Liver (tissue), 3 donors: ENCODE measurements at regions not wholly inside any gene's neighbourhood (a gene's known extent, or its start where the extent isn't known, plus 50 kb on each side); places are given as distances from the start of the nearest gene placed in this dataset.

Experiments used
- EGR1 ChIP-seq, 2 donors: IDR thresholded peaks; 2 replicates each; pipeline ENCODE4 v1.6.1; 2016 to 2018; ENCODE audit warnings: antibody characterized with exemption in 2 of 2, low read depth in 2 of 2
- FOXA1 ChIP-seq: IDR thresholded peaks from 2 replicates; pipeline ENCODE4 v1.6.1; 2016; ENCODE audit warnings: antibody characterized with exemption
- GABPA ChIP-seq, 2 donors: IDR thresholded peaks in 1 of 2; conservative IDR thresholded peaks in 1 of 2; 2 replicates each; pipeline ENCODE4 v1.6.1; 2016; ENCODE audit warnings: antibody characterized with exemption in 2 of 2, mild to moderate bottlenecking in 1 of 2, moderate library complexity in 1 of 2
- HNF4A ChIP-seq, 2 donors: conservative IDR thresholded peaks; 2 replicates each; pipeline ENCODE4 v1.6.1; 2016; ENCODE audit warnings: antibody characterized with exemption in 2 of 2, mild to moderate bottlenecking in 2 of 2
- JUND ChIP-seq, 2 donors: IDR thresholded peaks; 2 replicates each; pipeline ENCODE4 v1.6.1; 2016; ENCODE audit warnings: antibody characterized with exemption in 2 of 2
- TAF1 ChIP-seq: conservative IDR thresholded peaks from 2 replicates; pipeline ENCODE4 v1.6.1; 2016; ENCODE audit warnings: antibody characterized with exemption, mild to moderate bottlenecking
- YY1 ChIP-seq: IDR thresholded peaks from 2 replicates; pipeline ENCODE4 v1.6.1; 2016; ENCODE audit warnings: antibody characterized with exemption, mild to moderate bottlenecking
- TF ChIP-seq, protein P1 (sequence below): fragments of 150-350 bp; IDR thresholded peaks from 2 replicates; pipeline ENCODE4 v1.5.1; 2017; ENCODE audit warnings: improper control_type of control experiment, low read depth, low read length; ENCODE audit not compliant: missing input control
- TF ChIP-seq, protein P2 (sequence below): IDR thresholded peaks from 2 replicates; pipeline ENCODE4 v1.6.1; 2016; ENCODE audit warnings: antibody characterized with exemption
- TF ChIP-seq, protein P3 (sequence below): IDR thresholded peaks from 2 replicates; pipeline ENCODE4 v1.6.1; 2016; ENCODE audit warnings: antibody characterized with exemption, mild to moderate bottlenecking
- donor health status: healthy.
- donor health status: healthy.

DNA sequence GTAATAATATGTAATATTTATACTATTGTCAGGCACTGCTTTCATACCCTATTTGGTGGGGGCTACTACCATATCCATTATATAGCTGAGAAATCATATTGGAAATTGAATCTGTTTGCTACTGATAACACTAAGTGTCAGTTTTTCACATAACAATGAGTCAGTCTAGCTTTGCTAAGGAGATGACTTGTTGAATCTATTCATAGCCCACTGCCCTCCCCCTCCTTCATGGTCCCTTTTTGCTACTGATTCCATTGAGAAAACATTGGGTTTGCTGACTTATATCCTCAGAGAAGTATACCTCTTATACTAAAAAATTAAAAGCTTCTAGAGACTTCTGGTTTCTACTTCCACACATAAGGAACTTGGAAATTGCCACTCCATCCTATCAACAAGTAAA, 1898.4 kb downstream of the STIM2 start:
- TF ChIP-seq YY1 (no peak), FOXA1 (no peak), GABPA (IDR thresholded peaks at IDR 0.05 in 1 of 2, conservative IDR thresholded peaks at IDR 0.05 in 1 of 2) (no peak), HNF4A (conservative IDR thresholded peaks at IDR 0.05) (no peak), TAF1 (no peak), EGR1 (IDR thresholded peaks at IDR 0.05; ENCODE audit: low read depth in 2 of 2) (no peak), JUND (IDR thresholded peaks at IDR 0.05) (no peak)
- TF ChIP-seq, protein P1, sequence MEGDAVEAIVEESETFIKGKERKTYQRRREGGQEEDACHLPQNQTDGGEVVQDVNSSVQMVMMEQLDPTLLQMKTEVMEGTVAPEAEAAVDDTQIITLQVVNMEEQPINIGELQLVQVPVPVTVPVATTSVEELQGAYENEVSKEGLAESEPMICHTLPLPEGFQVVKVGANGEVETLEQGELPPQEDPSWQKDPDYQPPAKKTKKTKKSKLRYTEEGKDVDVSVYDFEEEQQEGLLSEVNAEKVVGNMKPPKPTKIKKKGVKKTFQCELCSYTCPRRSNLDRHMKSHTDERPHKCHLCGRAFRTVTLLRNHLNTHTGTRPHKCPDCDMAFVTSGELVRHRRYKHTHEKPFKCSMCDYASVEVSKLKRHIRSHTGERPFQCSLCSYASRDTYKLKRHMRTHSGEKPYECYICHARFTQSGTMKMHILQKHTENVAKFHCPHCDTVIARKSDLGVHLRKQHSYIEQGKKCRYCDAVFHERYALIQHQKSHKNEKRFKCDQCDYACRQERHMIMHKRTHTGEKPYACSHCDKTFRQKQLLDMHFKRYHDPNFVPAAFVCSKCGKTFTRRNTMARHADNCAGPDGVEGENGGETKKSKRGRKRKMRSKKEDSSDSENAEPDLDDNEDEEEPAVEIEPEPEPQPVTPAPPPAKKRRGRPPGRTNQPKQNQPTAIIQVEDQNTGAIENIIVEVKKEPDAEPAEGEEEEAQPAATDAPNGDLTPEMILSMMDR = no peak
- TF ChIP-seq, protein P2, sequence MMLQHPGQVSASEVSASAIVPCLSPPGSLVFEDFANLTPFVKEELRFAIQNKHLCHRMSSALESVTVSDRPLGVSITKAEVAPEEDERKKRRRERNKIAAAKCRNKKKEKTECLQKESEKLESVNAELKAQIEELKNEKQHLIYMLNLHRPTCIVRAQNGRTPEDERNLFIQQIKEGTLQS = no peak
- TF ChIP-seq, protein P3, sequence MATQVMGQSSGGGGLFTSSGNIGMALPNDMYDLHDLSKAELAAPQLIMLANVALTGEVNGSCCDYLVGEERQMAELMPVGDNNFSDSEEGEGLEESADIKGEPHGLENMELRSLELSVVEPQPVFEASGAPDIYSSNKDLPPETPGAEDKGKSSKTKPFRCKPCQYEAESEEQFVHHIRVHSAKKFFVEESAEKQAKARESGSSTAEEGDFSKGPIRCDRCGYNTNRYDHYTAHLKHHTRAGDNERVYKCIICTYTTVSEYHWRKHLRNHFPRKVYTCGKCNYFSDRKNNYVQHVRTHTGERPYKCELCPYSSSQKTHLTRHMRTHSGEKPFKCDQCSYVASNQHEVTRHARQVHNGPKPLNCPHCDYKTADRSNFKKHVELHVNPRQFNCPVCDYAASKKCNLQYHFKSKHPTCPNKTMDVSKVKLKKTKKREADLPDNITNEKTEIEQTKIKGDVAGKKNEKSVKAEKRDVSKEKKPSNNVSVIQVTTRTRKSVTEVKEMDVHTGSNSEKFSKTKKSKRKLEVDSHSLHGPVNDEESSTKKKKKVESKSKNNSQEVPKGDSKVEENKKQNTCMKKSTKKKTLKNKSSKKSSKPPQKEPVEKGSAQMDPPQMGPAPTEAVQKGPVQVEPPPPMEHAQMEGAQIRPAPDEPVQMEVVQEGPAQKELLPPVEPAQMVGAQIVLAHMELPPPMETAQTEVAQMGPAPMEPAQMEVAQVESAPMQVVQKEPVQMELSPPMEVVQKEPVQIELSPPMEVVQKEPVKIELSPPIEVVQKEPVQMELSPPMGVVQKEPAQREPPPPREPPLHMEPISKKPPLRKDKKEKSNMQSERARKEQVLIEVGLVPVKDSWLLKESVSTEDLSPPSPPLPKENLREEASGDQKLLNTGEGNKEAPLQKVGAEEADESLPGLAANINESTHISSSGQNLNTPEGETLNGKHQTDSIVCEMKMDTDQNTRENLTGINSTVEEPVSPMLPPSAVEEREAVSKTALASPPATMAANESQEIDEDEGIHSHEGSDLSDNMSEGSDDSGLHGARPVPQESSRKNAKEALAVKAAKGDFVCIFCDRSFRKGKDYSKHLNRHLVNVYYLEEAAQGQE = no peak
